HG03575 (cell line): ENCODE measurements at regions not wholly inside any gene's neighbourhood (a gene's known extent, or its start where the extent isn't known, plus 50 kb on each side); places are given as distances from the start of the nearest gene placed in this dataset.
A peak's percentile ranks its signal among the peaks of the same experiment; 100 is the strongest.
"Not testable (repeated sequence)": the region's sequence is repeated elsewhere in the genome, so short reads cannot be mapped to it uniquely, and the experiment has no call there.

ENCODE experiments used
- ATAC-seq: cut with Tn5 transposase; IDR thresholded peaks from one replicate; pipeline ENCODE4 v1.9.1; 2021; ENCODE audit not compliant: unreplicated experiment, insufficient number of reproducible peaks, low FRiP score; ENCODE audit errors: extremely low read depth

DNA sequence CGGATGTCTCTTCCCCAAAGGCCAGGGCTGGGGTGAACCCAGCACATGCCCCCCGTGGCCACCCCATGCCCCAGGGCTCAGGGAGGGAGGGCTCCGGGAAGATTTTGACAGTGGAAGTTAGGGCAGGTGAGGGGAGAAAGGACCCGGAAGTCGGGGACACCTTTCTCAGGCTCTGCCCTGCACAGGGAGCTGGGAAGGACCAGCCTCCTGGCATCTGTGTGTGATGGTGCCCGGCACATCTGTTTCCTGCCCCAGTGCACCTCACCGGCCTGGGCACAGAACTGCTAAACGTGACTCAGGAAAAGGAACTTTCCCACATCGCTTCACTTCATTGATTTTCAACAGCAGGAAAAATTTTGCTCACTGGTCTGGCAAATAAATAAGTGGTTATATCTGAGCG, 141.1 kb upstream of the AFDN start:
- ATAC-seq: no peak

DNA sequence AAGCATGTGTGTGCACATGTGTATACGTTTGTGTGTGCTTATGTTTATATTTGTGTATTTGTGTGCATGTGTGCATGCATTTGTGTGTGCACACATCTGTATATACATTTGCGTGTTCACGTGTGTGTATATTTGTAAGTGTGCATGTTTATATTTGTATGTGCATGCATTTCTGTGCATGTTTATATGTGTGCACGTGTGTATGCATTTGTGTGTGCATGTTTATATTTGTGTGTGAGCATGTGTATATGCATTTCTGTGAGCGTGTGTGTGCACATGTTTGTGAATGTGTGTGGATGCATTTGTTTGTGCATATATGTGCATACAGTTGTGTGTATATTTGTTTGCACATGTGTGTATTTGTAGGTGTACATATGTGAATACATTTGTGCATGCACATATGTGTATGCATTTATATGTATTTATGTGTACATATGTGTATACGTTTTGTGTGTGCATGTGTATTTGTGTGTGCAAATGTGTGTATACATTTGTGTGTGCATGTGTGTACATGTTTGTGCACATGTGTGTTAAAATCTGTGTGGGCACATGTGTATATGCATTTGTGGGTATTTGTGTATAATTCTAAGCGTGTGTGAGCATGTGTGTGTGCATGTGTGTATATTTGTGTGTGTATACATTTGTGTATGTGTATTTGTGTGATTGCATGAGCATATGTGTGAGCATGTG, 140.4 kb upstream of the AFDN start:
- no peak for ATAC-seq

DNA sequence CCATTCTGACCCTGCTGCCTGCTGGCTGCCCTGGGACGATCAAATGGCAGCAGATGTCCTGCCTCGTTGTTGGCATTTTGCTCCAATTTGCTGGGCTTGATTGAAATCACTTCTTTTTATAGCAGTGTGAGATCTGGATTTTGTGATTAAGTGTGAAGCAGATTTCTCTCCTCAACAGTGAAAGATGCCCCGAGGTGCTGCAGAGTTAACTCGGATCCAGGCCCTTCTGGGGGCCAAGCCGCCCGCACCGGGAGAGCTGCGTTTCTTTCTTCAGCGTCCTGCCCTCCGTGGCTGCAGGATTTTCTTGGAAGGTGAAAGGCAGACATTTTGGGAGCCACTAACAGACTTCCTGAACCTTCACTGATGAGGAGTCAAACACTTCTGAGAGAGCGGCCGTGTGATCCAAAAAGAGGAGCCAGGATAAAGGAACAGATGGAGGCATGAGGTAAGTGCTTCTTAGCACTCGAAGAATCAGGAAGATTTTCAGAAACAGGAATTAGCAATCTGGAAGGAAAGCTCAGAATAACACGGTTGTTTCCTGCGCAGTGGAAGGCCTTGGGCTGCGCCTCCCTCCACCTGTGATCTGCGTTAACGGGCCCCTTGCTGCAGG, 139.5 kb upstream of the AFDN start:
- ATAC-seq: no peak

DNA sequence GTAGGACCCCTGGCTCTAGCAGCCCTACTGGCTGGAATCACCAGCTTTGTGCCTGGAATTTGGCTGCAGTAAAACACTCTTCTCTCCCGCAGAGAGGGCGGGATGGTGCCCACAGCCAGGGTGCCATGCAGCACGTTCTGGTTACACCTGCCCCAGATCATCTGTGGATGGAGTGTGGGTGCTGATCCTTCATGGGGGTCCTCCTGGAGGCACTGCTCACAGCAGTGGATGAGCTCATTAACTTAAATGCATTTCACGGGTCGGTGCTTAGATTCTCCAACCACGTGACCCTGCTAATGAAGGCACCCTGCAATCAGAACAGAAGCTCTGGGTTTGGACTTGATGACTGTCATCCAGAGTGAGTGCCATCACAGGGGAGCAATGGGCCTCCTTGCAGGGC, 138.6 kb upstream of the AFDN start:
- no peak for ATAC-seq

DNA sequence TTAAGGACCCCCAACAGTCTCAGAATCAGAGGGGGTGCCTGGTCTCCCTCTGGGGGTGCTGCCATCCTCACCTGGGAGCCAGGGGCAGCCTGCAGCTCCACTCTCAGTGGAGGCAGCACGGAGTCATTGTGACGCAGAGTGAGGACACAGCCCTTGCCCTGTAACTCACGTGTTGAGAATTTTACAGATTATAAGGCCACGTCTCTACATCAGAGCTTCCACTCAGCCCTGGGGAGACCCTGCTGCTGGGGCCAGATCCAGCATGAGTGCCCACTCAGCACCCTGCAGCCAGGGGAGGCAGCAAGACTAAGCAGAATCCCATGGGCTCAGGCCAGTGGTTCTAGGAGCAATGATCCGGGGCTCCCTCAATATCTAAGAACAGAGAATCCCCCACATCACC, 137.4 kb upstream of the AFDN start:
- ATAC-seq: no peak

DNA sequence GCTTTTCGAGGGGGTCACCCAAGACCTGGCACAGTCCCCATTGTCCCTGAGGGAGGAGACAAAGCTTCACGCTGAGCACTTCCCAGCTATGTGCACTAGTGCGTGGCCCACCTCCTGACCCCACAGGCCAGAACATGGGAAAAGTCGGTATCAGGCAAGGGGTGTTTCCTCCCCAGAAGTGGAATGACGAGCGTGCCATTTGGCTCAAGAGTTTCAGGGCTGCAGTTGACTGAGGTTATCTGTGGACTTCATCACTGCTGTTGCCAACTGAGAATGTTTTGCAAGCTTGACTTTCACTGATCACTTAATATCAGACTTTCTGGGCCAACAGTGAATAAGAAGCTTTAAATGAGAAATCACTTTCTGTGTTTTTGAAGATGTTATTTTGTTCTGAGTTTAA, 137.0 kb upstream of the AFDN start:
- ATAC-seq: no peak

DNA sequence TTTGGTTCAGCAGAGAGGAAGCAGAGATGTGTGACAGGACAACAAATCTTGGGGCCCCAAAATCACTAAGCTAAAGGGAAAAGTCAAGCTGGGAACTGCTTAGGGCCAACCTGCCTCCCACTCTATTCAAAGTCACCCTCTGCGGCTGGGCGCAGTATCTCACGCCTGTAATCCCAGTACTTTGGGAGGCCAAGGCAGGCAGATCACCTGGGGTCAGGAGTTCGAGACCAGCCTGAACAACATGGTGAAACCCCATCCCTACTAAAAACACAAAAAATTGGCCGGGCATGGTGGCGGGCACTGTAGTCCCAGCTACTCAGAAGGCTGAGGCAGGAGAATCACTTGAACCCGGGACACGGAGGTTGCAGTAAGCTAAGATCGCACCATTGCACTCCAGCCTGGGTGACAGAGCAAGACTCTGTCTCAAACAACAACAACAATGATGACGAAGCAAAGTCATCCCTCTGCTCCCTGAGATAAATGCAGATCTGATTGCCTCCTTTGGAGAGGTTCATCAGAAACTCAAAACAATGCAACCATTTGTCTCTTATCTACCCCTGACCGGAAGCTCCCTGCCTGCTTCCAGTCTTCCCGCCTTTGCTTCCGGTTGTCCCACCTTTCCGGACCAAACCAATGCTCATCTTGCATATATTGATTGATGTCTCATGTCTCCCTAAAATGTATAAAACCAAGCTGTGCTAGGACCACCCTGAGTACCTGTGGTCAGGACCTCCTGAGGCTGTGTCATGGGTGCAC, 136.4 kb upstream of the AFDN start:
- not testable (repeated sequence) for ATAC-seq

DNA sequence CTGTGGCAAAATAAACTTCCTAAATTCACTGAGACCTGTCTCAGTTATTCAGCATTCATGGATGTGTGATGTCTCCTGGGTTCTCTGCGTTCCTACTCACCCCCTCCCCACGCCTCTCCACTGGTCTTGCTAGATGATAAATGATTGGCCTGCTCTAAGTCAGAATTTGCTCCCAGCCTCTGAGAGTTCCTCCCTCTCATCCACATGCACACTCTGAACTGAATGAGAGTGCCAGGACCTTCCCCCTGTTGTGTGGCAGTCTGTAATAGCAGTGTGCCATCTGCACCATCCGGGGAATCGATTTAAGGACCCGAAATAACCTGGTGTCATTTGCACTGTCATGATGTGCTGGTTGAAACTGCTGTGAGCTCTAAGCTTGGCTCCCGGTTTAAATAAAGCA, 135.8 kb upstream of the AFDN start:
- ATAC-seq: no peak

DNA sequence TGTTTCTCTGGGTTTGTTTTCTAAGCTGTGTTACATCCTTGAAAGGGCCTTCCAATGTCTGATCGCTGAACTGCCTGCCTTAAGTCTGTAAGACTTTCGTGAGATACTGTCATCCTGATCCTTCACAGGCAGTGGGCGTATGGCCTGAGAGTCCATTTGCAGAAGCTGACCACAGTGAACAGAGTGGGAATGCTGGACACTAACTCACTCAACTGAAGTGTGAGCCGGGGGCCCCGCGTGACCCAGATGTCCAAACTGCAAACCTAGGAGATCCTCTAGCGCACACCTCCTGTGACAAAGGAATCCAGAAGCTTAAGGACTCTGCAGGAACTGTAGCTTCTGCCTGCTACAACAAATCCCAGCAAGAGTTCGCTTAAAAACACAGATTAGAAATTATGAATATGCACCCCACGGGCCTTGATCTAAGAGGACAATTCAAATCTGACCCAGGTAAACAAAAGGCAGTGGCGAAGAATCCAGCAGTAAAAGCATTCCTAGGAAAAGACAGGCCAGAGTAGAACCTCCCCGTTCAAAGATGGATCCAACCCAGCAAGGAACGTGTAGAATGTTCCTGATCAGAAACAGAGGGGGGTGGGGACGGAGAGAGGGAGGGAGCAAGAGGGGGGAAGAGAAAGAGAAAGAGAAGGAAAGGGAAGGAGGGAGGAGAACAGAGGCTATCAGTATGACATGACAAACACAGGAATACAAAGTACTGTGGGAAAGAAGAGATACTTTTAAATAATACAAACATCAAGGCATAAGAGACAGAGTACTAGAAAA, 135.0 kb upstream of the AFDN start:
- no peak for ATAC-seq

DNA sequence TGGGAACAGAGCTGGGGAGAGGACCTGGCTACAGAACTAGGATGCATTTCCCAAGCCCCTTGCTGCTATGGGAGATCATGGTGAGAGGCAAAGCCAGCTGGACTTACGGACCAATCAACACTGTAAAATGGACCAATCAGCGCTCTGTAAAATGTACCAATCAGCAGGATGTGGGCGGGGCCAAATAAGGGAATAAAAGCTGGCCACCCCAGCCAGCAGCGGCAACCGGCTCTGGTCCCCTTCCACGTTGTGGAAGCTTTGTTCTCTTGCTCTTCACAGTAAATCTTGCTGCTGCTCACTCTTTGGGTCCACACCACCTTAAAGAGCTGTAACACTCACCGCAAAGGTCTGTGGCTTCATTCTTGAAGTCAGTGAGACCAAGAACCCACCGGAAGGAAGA, 133.2 kb upstream of the AFDN start:
- ATAC-seq: not testable (repeated sequence)

DNA sequence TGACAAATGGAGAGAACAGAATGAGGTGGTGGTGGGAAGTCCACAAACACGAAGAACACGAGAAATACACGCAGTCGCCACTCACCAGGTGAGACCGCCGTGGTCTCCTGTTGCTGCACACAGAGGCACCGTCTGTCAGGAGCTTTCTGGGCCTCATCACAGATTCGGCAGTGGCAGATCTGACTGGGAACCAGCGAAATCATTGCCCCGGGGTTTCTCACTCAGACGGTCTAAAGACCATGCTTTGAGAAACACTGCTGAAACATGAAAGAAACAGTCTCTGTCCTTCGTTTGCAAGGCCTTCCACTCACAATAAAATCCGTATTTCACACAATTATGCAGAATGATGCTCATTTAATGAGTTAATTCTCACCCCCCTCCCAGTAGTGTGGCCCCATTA, 130.9 kb upstream of the AFDN start:
- ATAC-seq: no peak

DNA sequence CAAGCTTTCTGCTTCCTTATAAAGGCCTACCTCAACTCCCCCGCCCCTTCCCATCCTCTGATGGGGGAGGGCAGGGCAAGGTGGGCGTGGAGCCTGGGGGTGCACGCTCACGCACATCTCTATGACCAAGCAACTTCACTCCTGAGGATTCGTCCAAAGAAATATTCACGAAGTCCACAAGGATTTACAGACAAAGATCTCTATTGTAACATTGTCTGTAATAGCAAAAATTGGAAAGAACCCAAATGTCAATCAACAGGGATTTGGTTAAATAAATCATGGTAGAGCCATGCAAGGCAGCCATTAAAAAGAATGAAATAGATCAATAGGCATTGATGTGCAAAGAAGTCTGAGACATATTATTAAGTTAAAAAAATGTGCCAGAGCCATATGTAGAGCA, 130.4 kb upstream of the AFDN start:
- ATAC-seq: no peak

DNA sequence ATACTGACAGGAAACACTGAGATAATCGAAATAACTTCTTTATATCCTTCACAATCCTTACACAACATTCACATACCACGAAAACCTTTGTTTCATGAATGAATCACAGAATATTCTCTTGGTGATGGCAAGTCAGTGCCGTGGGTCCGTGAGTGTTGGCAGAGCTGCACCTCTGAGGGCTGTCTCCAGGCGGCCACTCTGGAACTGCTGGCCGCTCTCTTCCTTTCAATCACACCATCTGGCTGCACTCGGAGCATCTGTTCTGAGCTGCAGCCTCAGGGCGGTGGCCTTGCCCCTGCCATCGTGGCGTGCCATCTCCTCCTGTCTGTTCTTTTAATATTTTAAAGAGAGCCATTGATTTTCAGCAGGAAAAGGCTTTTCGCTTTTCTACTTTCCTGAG, 129.4 kb upstream of the AFDN start:
- ATAC-seq: no peak

DNA sequence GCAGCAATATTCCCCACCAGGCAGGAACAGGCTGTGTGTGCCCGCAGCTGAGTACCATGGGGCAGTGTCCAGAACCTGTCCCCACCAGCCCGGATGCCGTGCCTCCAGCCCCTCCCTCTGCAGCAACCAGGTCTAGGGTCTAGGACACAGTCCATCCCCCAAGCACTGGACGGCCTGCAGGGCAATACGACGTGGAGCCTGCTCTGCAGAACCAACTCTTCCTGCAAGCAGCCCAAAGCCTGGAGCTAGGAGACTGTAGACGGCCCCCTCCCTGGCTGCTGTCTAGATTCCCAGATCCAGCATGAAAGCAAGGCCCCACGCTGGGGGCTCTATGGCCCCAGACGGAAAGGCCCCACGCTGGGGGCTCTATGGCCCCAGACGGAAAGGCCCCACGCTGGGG, 128.2 kb upstream of the AFDN start:
- ATAC-seq: no peak

DNA sequence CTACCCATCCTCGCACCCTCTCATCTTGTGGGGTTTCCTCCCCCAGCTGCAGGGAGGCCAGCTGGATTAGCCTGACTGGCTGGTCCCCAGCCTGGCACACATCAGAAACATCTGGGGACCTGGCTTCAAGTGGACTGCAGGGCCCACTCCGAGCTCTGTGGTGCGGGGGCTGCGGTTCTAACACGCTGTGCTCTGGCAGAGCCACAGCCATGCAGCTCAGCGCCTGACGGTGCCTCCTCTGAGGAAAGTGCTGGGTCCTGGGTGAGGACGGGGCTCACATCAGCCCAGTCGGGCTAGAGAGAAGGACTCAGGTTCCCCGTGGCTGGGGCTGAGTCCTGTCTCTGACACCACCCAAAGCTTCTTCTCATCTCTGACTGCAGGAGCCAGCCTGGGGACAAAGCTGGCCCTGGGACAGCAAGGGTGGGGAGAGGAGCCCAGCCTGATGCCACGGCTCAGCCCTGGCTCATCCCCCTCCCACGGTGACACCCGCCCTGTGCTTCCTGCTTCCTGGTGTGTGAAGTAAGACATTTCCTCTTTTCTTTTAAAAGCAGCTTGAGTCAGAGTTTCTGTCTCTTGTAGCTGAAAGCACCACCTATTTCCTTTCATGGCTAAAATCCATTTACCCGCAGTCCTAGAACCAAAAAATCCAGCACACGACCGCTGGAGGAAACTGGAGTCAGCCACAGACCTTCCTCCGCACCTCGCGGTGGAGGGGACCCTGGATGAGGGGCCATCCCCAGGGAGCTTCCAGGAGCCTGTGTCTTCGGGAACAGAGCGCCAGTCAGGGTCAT, 127.4 kb upstream of the AFDN start:
- ATAC-seq: peak; percentile 88

DNA sequence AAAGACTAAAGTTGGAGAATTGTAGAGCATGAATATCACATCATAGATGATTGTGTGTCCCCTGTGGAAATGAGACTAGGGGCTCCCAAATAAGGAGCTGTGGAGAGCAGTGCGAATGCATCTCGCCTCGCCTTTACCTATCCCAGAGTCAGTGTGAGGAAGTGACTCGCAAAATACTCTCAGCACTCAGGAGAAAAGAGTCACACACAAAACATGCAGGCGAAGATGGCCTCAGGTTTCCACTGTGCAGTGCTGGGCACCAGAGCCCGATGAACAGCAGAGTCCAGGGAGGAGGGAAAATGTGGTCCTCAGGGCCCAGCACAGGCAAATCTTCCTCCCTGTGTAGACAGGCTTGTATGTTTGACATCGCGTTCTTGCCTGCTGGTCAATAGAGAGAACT, 126.5 kb upstream of the AFDN start:
- ATAC-seq: no peak

DNA sequence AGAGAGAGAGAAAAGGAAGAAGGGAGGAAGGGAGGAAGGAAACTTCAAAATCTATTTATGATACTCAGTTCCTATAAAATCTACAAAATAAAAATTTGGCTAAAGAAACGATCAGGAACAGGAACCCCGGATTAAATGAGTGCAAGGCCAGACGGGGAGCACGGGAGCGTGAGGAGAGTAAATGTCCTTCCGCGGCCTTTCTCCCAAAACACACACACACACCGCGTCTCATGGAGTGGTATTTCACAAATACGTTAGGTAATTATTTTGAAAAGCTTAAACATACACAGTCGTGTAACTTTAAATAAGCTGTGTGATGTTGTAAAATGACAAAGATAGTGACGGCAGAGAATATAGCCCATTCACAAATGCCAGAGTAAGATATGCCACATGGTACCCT, 125.7 kb upstream of the AFDN start:
- no peak for ATAC-seq

DNA sequence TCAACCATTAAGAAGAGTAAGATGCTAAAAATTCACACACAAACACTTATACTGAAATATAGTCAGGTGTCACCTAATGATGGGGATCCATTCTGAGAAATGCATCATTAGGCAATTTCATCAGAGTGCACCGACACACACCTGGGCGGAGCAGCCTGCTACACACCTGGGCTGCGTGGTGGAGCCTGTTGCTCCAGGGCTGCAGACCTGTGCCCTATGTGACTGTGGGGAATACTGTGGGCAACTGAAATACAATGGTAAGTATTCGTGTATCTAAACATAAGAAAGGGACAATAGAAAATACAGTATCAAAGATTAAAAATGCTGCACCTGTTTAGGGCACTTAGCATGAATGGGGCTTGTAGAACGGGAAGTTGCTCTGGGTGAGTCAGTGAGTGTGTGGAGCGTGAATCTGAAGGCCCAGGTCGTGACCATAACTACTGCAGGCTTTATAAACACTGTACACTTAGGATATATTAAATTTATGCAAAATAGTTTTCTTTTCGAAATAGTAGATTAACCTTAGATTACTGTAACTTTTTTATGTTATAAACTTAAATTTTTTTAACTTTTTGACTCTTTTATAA, 124.4 kb upstream of the AFDN start:
- no peak for ATAC-seq

DNA sequence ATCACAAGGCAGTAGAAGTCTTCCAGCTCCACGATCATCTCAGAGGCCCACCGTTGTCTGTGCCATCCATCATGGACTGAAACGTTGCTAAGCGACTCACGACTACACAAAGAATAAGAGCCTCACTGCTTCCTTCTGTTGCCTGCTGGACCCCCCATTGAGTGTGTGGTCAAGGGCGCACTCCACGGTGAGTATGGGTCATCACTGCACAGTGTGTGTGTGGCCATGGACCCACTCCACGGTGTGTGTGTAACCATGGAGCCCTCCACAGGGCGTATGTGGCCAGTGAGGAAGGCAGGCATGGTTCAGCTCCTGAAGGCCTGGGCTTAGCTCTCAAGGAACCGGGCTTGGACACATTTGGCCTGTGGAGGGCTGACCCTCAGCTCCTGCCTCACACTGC, 123.4 kb upstream of the AFDN start:
- no peak for ATAC-seq
